HepG2 (cell line): ENCODE measurements at regions not wholly inside any gene's neighbourhood (a gene's known extent, or its start where the extent isn't known, plus 50 kb on each side); places are given as distances from the start of the nearest gene placed in this dataset.

Experiments used
- ATAC-seq: fragments of 200-7000 bp; cut with Tn5 transposase; 3 replicates; pipeline ENCODE4 v1.9.1; 2020; ENCODE audit warnings: mild to moderate bottlenecking, moderate library complexity
- BruUV-seq: library from RNA; stranded (reverse); fragments of 400-500 nt; replicated peaks from 2 replicates; lab custom pipeline; 2021; lab: Mats Ljungman, UMichigan
- CTCF ChIA-PET: fragments of 300-600 bp; formaldehyde crosslinking; extraction: SDS; loops from one replicate; lab custom pipeline; 2021; ENCODE audit warnings: low total read pairs, inconsistent platforms, low intra/inter-chr PET ratio; lab: Yijun Ruan, JAX
- POLR2A ChIA-PET: fragments of 350-600 bp; sonication (Branson Sonifier 250); formaldehyde crosslinking; loops from one replicate; lab custom pipeline; 2020; ENCODE audit warnings: antibody characterized with exemption, inconsistent platforms; lab: Yijun Ruan, JAX
- DNase-seq: peaks from one replicate; pipeline ENCODE4 v3.0.0-alpha.2; 2015; ENCODE audit warnings: low spot score
- FAIRE-seq: peaks from 3 replicates; lab custom pipeline; 2011; peaks lifted over from hg19 to GRCh38; lab: Jason Lieb, UNC
- H2AFZ ChIP-seq: one replicate; pipeline ENCODE4 v1.6.1; 2011; ENCODE audit warnings: low read length, inconsistent platforms
- H3K27ac ChIP-seq: fragments of 300-600 bp; 3 replicates; pipeline ENCODE4 v1.8.0; 2011; ENCODE audit warnings: mixed run types, mild to moderate bottlenecking, mixed read lengths, low read length, inconsistent platforms; ENCODE audit not compliant: insufficient read depth; ENCODE audit errors: extremely low read length
- H3K27me3 ChIP-seq, 2 experiments: fragments of 200-600 bp in 1 of 2; 2 replicates in 1 of 2; 3 replicates in 1 of 2; pipeline versions ENCODE4 v1.6.0 to v1.8.0; 2011; ENCODE audit warnings: low read length in 2 of 2, mild to moderate bottlenecking in 2 of 2, moderate library complexity in 2 of 2, inconsistent platforms in 1 of 2; ENCODE audit not compliant: insufficient read depth in 2 of 2, control insufficient read depth in 1 of 2
- H3K36me3 ChIP-seq, 2 experiments: fragments of 200-600 bp in 1 of 2; replicated peaks in 1 of 2; 2 replicates in 1 of 2; 3 replicates in 1 of 2; pipeline versions ENCODE4 v1.5.1 to v1.8.0; 2011; ENCODE audit warnings: low read length in 2 of 2, inconsistent platforms in 1 of 2; ENCODE audit not compliant: insufficient read depth in 2 of 2, control insufficient read depth in 1 of 2
- H3K4me1 ChIP-seq: 2 replicates; pipeline ENCODE4 v1.5.1; 2012; ENCODE audit warnings: low read length, inconsistent platforms; ENCODE audit not compliant: insufficient read depth
- H3K4me2 ChIP-seq: 2 replicates; pipeline ENCODE4 v1.6.0; 2011; ENCODE audit warnings: low read depth, low read length, inconsistent platforms
- H3K4me3 ChIP-seq, 3 experiments: fragments of 200-600 bp in 1 of 3; sonication (generic), shearing (Covaris generic) in 1 of 3; replicated peaks in 1 of 3; 2 replicates each; pipeline ENCODE4 v1.5.1; 2011 to 2016; ENCODE audit warnings: low read length in 3 of 3, inconsistent platforms in 2 of 3, low read depth in 2 of 3, mild to moderate bottlenecking in 2 of 3, control low read depth in 1 of 3, mixed read lengths in 1 of 3; ENCODE audit not compliant: insufficient read depth in 1 of 3
- H3K79me2 ChIP-seq: one replicate; pipeline ENCODE4 v1.6.1; 2011; ENCODE audit warnings: low read length, inconsistent platforms; ENCODE audit not compliant: insufficient read depth
- H3K9ac ChIP-seq: 2 replicates; pipeline ENCODE4 v1.6.0; 2011; ENCODE audit warnings: mild to moderate bottlenecking, low read depth, low read length, inconsistent platforms; ENCODE audit not compliant: insufficient read depth
- H3K9me3 ChIP-seq: 2 replicates; pipeline ENCODE4 v1.5.1; 2012; ENCODE audit warnings: mild to moderate bottlenecking, low read length
- H4K20me1 ChIP-seq: 2 replicates; pipeline ENCODE4 v1.6.0; 2011; ENCODE audit warnings: inconsistent platforms, mild to moderate bottlenecking, low read length, moderate library complexity; ENCODE audit not compliant: insufficient read depth
- AHR ChIP-seq: IDR thresholded peaks from 2 replicates; pipeline ENCODE4 v1.6.1; 2018; ENCODE audit warnings: missing genetic modification reagents, missing compliant biosample characterization
- HNRNPH1 ChIP-seq: fragments of 200-400 bp; formaldehyde crosslinking; optimal IDR thresholded peaks from 2 replicates; pipeline ENCODE3; 2017; ENCODE audit warnings: mild to moderate bottlenecking, low read depth, low read length
- NR2C2 ChIP-seq: sonication (generic); formaldehyde crosslinking; IDR thresholded peaks from 2 replicates; pipeline ENCODE4 v1.4.0; 2020; ENCODE audit warnings: missing genetic modification reagents, mild to moderate bottlenecking, moderate library complexity, borderline replicate concordance
- RBM22 ChIP-seq: fragments of 200-400 bp; formaldehyde crosslinking; optimal IDR thresholded peaks from 2 replicates; pipeline ENCODE3; 2017; ENCODE audit warnings: mild to moderate bottlenecking, low read length, moderate library complexity
- RORA ChIP-seq: sonication (generic); formaldehyde crosslinking; IDR thresholded peaks from 2 replicates; pipeline ENCODE4 v1.5.0; 2020; ENCODE audit warnings: mild to moderate bottlenecking, missing genetic modification reagents, moderate library complexity
- ZBTB20 ChIP-seq: sonication (generic); formaldehyde crosslinking; IDR thresholded peaks from 2 replicates; pipeline ENCODE4 v1.8.1; 2023; ENCODE audit warnings: missing genetic modification reagents, low read depth, mild to moderate bottlenecking, borderline replicate concordance
- ZNF143 ChIP-seq: sonication (generic); formaldehyde crosslinking; IDR thresholded peaks from 2 replicates; pipeline ENCODE4 v1.4.0; 2020; ENCODE audit warnings: missing genetic modification reagents
- ZNF160 ChIP-seq: sonication (generic); formaldehyde crosslinking; IDR thresholded peaks from 2 replicates; pipeline ENCODE4 v1.8.0; 2022; ENCODE audit warnings: mild to moderate bottlenecking, inconsistent platforms, missing genetic modification reagents
- ZNF205 ChIP-seq: IDR thresholded peaks from 2 replicates; pipeline ENCODE4 v1.6.1; 2018; ENCODE audit warnings: missing biosample characterization, missing genetic modification reagents
- ZNF354B ChIP-seq: sonication (generic); formaldehyde crosslinking; IDR thresholded peaks from 2 replicates; pipeline ENCODE4 v1.8.0; 2022; ENCODE audit warnings: mild to moderate bottlenecking, missing genetic modification reagents
- ZSCAN12 ChIP-seq: sonication (generic); formaldehyde crosslinking; IDR thresholded peaks from 2 replicates; pipeline ENCODE4 v1.9.0; 2021; ENCODE audit warnings: mild to moderate bottlenecking, missing genetic modification reagents
- WGBS: methylation state at CpG from one replicate; pipeline ENCODE4 v1.1.6; 2017; ENCODE audit warnings: low lambda C conversion rate; 5-methylcytosine and 5-hydroxymethylcytosine counted together
- in situ Hi-C: cut with HindIII; loops from 2 replicates; pipeline ENCODE4 v1.10.0; 2017; ENCODE audit warnings: low pct_unique_long_range_greater_than_20kb; ENCODE audit not compliant: extremely low pct_ligation_motif_present
- intact Hi-C: fragments of 100-400 bp; cut with micrococcal nuclease; formaldehyde crosslinking; loops from one replicate; pipeline ENCODE4 v1.10.0; 2022; ENCODE audit not compliant: unreplicated experiment
- TF ChIP-seq, protein P1 (sequence below): sonication (generic); formaldehyde crosslinking; IDR thresholded peaks from 2 replicates; pipeline ENCODE4 v1.4.0; 2020; ENCODE audit warnings: missing genetic modification reagents
- TF ChIP-seq, protein P2 (sequence below): sonication (generic); formaldehyde crosslinking; IDR thresholded peaks from 2 replicates; pipeline ENCODE4 v1.5.0; 2020; ENCODE audit warnings: missing genetic modification reagents
- TF ChIP-seq, protein P3 (sequence below): sonication (generic); formaldehyde crosslinking; IDR thresholded peaks from 2 replicates; pipeline ENCODE4 v1.5.0; 2020; ENCODE audit warnings: mild to moderate bottlenecking, missing genetic modification reagents, borderline replicate concordance
- TF ChIP-seq, protein P4 (sequence below): sonication (generic); formaldehyde crosslinking; IDR thresholded peaks from 2 replicates; pipeline ENCODE4 v1.8.0; 2022; ENCODE audit warnings: mild to moderate bottlenecking, missing genetic modification reagents, moderate library complexity
- TF ChIP-seq, protein P5 (sequence below): sonication (generic); formaldehyde crosslinking; IDR thresholded peaks from 2 replicates; pipeline ENCODE4 v1.5.1; 2020; ENCODE audit warnings: missing genetic modification reagents, mild to moderate bottlenecking, borderline replicate concordance

DNA sequence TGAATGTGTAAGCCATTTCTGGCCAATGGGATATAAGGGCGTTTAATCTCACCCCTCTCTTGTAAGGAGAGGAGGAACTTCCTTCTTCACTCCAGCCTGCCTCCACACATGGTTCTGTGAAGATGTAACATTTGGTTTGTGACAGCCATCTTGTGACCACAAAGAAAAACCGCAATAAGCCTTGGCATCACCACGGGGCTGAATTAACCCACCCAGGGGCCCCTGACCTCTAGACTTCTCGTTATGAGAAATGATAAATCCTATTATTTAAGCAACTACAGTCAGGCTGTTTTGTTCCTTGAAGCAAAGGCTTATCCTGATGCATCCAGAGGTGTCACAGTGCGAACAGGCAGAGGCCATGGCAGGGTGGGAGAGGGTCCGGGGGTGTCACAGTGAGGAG, 139.7 kb downstream of the CDC5L start:
- no peaks in the 10 kb centered on the region for H4K20me1 ChIP-seq
- H3K36me3 ChIP-seq, result no peaks in the 10 kb centered on the region
- no peak overlapping the region for H3K27ac ChIP-seq
- intact Hi-C loops, result no loop called here
- H3K9me3 ChIP-seq, result no peaks in the 10 kb centered on the region
- FAIRE-seq (no peak), ATAC-seq (no peak), DNase-seq (no peak)
- no peak overlapping the region for H3K4me2 ChIP-seq
- H2AFZ ChIP-seq, result no peak overlapping the region
- in situ Hi-C loops, result no loop called here
- ChIA-PET POLR2A (no interaction called here), CTCF (no interaction called here)
- peaks cover 4 to 56% of the 10 kb centered on the region in 2 experiments for H3K27me3 ChIP-seq
- no peak overlapping the region for H3K4me3 ChIP-seq
- no peaks in the 10 kb centered on the region for H3K79me2 ChIP-seq
- no peaks in the 10 kb centered on the region for H3K4me1 ChIP-seq
- WGBS, result 13% methylated on average over 6 of the region's 6 CpGs
- no TSS peak for BruUV-seq
- H3K9ac ChIP-seq, result no peak overlapping the region
- TF ChIP-seq ZNF205 (CRISPR knock-in tag) (no peak), ZNF160 (CRISPR knock-in tag) (no peak), ZNF354B (no peak), ZNF143 (CRISPR knock-in tag) (no peak), HNRNPH1 (no peak), AHR (no peak), RBM22 (no peak), ZBTB20 (CRISPR knock-in tag) (no peak), ZSCAN12 (CRISPR knock-in tag) (no peak), RORA (no peak), NR2C2 (CRISPR knock-in tag) (no peak)
- TF ChIP-seq, protein P1, sequence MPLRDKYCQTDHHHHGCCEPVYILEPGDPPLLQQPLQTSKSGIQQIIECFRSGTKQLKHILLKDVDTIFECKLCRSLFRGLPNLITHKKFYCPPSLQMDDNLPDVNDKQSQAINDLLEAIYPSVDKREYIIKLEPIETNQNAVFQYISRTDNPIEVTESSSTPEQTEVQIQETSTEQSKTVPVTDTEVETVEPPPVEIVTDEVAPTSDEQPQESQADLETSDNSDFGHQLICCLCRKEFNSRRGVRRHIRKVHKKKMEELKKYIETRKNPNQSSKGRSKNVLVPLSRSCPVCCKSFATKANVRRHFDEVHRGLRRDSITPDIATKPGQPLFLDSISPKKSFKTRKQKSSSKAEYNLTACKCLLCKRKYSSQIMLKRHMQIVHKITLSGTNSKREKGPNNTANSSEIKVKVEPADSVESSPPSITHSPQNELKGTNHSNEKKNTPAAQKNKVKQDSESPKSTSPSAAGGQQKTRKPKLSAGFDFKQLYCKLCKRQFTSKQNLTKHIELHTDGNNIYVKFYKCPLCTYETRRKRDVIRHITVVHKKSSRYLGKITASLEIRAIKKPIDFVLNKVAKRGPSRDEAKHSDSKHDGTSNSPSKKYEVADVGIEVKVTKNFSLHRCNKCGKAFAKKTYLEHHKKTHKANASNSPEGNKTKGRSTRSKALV (CRISPR knock-in tag), result no peak
- TF ChIP-seq, protein P2, sequence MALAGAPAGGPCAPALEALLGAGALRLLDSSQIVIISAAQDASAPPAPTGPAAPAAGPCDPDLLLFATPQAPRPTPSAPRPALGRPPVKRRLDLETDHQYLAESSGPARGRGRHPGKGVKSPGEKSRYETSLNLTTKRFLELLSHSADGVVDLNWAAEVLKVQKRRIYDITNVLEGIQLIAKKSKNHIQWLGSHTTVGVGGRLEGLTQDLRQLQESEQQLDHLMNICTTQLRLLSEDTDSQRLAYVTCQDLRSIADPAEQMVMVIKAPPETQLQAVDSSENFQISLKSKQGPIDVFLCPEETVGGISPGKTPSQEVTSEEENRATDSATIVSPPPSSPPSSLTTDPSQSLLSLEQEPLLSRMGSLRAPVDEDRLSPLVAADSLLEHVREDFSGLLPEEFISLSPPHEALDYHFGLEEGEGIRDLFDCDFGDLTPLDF (CRISPR knock-in tag), result no peak
- TF ChIP-seq, protein P3, sequence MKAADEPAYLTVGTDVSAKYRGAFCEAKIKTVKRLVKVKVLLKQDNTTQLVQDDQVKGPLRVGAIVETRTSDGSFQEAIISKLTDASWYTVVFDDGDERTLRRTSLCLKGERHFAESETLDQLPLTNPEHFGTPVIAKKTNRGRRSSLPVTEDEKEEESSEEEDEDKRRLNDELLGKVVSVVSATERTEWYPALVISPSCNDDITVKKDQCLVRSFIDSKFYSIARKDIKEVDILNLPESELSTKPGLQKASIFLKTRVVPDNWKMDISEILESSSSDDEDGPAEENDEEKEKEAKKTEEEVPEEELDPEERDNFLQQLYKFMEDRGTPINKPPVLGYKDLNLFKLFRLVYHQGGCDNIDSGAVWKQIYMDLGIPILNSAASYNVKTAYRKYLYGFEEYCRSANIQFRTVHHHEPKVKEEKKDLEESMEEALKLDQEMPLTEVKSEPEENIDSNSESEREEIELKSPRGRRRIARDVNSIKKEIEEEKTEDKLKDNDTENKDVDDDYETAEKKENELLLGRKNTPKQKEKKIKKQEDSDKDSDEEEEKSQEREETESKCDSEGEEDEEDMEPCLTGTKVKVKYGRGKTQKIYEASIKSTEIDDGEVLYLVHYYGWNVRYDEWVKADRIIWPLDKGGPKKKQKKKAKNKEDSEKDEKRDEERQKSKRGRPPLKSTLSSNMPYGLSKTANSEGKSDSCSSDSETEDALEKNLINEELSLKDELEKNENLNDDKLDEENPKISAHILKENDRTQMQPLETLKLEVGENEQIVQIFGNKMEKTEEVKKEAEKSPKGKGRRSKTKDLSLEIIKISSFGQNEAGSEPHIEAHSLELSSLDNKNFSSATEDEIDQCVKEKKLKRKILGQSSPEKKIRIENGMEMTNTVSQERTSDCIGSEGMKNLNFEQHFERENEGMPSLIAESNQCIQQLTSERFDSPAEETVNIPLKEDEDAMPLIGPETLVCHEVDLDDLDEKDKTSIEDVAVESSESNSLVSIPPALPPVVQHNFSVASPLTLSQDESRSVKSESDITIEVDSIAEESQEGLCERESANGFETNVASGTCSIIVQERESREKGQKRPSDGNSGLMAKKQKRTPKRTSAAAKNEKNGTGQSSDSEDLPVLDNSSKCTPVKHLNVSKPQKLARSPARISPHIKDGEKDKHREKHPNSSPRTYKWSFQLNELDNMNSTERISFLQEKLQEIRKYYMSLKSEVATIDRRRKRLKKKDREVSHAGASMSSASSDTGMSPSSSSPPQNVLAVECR (CRISPR knock-in tag), result no peak
- TF ChIP-seq, protein P4, sequence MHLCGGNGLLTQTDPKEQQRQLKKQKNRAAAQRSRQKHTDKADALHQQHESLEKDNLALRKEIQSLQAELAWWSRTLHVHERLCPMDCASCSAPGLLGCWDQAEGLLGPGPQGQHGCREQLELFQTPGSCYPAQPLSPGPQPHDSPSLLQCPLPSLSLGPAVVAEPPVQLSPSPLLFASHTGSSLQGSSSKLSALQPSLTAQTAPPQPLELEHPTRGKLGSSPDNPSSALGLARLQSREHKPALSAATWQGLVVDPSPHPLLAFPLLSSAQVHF, result no peak
- TF ChIP-seq, protein P5, sequence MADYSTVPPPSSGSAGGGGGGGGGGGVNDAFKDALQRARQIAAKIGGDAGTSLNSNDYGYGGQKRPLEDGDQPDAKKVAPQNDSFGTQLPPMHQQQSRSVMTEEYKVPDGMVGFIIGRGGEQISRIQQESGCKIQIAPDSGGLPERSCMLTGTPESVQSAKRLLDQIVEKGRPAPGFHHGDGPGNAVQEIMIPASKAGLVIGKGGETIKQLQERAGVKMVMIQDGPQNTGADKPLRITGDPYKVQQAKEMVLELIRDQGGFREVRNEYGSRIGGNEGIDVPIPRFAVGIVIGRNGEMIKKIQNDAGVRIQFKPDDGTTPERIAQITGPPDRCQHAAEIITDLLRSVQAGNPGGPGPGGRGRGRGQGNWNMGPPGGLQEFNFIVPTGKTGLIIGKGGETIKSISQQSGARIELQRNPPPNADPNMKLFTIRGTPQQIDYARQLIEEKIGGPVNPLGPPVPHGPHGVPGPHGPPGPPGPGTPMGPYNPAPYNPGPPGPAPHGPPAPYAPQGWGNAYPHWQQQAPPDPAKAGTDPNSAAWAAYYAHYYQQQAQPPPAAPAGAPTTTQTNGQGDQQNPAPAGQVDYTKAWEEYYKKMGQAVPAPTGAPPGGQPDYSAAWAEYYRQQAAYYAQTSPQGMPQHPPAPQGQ (CRISPR knock-in tag), result no peak
